Left lung (tissue), 4 donors: ENCODE measurements at regions not wholly inside any gene's neighbourhood (a gene's known extent, or its start where the extent isn't known, plus 50 kb on each side); places are given as distances from the start of the nearest gene placed in this dataset.

Source experiments
- ATAC-seq: fragments of 200-7000 bp; cut with Tn5 transposase; one replicate; pipeline ENCODE4 v1.9.1; 2020; ENCODE audit warnings: moderate library complexity
- DNase-seq, 4 donors: peaks; one replicate each; pipeline ENCODE4 v3.0.0-alpha.2; 2013 to 2020
- H3K27ac ChIP-seq, 2 donors: fragments of 200-600 bp; sonication (generic) in 1 of 2; one replicate each; pipeline versions ENCODE4 v1.5.0 to v1.8.0; 2020 to 2021
- H3K27me3 ChIP-seq, 2 donors: fragments of 200-600 bp; sonication (generic) in 1 of 2; one replicate each; pipeline versions ENCODE4 v1.5.0 to v1.8.0; 2020 to 2021
- H3K36me3 ChIP-seq, 2 donors: fragments of 200-600 bp; sonication (generic) in 1 of 2; one replicate each; pipeline versions ENCODE4 v1.5.0 to v1.8.0; 2020 to 2021
- H3K4me1 ChIP-seq, 2 donors: fragments of 200-600 bp; one replicate each; pipeline ENCODE4 v1.8.0; 2021
- H3K4me3 ChIP-seq, 2 donors: fragments of 200-600 bp; sonication (generic) in 1 of 2; one replicate each; pipeline versions ENCODE4 v1.5.0 to v1.8.0; 2020 to 2021; ENCODE audit warnings: mild to moderate bottlenecking in 1 of 2
- H3K9me3 ChIP-seq, 2 donors: fragments of 200-600 bp; sonication (generic) in 1 of 2; one replicate each; pipeline versions ENCODE4 v1.5.0 to v1.8.0; 2020 to 2021
- intact Hi-C, 2 donors: fragments of 100-400 bp; cut with DNase I; formaldehyde crosslinking; loops; one replicate each; pipeline versions ENCODE4 v1.11.2 to v1.14.2; 2022
- TF ChIP-seq, protein P1 (sequence below), 2 donors: fragments of 200-600 bp; sonication (generic) in 1 of 2; IDR thresholded peaks; one replicate each; pipeline versions ENCODE4 v1.5.0 to v1.8.0; 2021; ENCODE audit warnings: antibody characterized with exemption in 2 of 2
- donor health status: DM: no; HTN: yes; CAD: no.
- donor health status: DM: no; HTN: no; CAD: no.

DNA sequence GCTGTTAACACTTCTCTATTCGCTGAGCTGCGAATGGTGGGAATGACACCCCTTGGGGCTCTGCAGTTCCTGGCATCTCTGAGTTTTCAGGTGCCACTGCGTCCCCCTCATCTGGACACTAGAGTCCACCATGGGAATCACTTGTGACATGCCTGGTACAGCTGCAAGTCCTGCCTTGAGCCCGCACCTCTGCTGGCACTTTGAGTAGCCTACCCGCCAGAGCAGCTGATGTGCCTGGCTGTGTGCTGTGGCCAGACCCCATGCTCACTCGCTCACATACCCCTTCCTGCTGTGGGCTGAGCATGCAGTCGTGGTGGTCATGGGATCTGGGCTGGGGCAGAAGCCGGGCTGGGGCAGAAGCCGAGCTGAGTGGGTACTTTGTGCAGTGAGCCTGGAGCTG lies 117.6 kb downstream of the RND3 start:
- DNase-seq (peak in 1 of 4 donors; percentile 41), ATAC-seq (no peak)
- no peak overlapping the region for H3K27ac ChIP-seq
- intact Hi-C loops = no loop called here
- H3K36me3 ChIP-seq = no peaks in the 10 kb centered on the region
- TF ChIP-seq, protein P1, sequence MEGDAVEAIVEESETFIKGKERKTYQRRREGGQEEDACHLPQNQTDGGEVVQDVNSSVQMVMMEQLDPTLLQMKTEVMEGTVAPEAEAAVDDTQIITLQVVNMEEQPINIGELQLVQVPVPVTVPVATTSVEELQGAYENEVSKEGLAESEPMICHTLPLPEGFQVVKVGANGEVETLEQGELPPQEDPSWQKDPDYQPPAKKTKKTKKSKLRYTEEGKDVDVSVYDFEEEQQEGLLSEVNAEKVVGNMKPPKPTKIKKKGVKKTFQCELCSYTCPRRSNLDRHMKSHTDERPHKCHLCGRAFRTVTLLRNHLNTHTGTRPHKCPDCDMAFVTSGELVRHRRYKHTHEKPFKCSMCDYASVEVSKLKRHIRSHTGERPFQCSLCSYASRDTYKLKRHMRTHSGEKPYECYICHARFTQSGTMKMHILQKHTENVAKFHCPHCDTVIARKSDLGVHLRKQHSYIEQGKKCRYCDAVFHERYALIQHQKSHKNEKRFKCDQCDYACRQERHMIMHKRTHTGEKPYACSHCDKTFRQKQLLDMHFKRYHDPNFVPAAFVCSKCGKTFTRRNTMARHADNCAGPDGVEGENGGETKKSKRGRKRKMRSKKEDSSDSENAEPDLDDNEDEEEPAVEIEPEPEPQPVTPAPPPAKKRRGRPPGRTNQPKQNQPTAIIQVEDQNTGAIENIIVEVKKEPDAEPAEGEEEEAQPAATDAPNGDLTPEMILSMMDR (IDR thresholded peaks at IDR 0.05) = no peak
- H3K9me3 ChIP-seq = peaks cover 0 to 4% of the 10 kb centered on the region in 2 donors
- no peaks in the 10 kb centered on the region for H3K4me1 ChIP-seq
- H3K27me3 ChIP-seq = no peaks in the 10 kb centered on the region
- no peak overlapping the region for H3K4me3 ChIP-seq

DNA sequence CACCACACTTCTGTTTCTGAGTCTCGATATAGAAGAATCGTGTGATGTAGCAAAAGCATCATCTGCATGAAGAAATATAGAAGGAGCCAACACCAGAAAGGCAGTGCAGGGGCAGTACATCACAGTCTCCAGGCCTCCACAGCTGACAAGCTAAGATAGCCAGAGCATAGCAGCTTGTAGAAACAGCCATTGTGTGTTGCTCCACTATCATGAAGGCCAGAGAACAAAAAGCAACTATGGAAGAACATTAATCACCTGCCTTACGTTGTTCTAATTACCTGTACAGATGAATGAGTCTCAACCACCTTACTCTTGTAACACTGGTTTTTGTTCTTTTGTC lies 129.0 kb downstream of the RND3 start:
- ATAC-seq (no peak), DNase-seq (no peak)
- no peaks in the 10 kb centered on the region for H3K36me3 ChIP-seq
- H3K4me1 ChIP-seq = no peaks in the 10 kb centered on the region
- H3K27me3 ChIP-seq = no peaks in the 10 kb centered on the region
- peaks cover 0 to 3% of the 10 kb centered on the region in 2 donors for H3K9me3 ChIP-seq
- intact Hi-C loops = no loop called here
- no peak overlapping the region for H3K4me3 ChIP-seq
- TF ChIP-seq, protein P1 (IDR thresholded peaks at IDR 0.05) = no peak
- no peak overlapping the region for H3K27ac ChIP-seq

DNA sequence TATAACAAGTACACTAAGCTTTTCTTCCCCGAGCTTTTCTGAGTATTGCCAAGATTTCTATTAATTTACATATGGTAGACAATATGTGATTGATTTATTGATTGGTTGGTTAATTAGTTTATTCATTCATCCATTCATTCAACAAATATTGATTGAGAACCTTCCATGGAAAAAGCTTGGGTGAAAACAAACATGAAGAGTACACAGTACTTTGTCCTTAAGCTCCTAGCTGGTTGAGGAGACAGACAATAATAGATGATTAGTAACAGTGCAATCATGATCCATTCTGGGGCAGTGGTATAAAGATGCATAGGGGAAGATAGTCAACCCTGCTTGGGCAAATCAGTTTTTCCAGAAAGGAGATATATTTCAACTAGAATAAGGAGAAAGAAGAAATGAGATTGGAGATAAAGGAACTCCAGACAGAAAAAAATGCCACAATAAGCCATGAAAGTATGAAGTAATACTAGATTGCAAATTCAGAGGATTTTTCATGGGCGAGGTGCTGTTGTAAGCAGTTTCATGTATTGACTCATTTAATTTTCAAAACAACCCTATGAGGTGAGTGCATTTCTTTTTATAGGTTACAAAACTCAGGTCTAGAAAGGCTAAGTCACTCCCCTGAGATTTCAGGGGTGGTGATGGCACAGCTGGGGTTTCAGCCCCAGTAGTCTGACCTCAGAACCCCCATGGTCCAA lies 129.5 kb downstream of the RND3 start:
- Histone ChIP-seq H3K36me3 (no peaks in the 10 kb centered on the region), H3K9me3 (peaks cover 0 to 3% of the 10 kb centered on the region in 2 donors), H3K27me3 (no peaks in the 10 kb centered on the region), H3K4me1 (no peaks in the 10 kb centered on the region), H3K4me3 (no peak overlapping the region), H3K27ac (no peak overlapping the region)
- DNase-seq (no peak), ATAC-seq (no peak)
- intact Hi-C loops = no loop called here
- TF ChIP-seq, protein P1 (IDR thresholded peaks at IDR 0.05) = no peak

DNA sequence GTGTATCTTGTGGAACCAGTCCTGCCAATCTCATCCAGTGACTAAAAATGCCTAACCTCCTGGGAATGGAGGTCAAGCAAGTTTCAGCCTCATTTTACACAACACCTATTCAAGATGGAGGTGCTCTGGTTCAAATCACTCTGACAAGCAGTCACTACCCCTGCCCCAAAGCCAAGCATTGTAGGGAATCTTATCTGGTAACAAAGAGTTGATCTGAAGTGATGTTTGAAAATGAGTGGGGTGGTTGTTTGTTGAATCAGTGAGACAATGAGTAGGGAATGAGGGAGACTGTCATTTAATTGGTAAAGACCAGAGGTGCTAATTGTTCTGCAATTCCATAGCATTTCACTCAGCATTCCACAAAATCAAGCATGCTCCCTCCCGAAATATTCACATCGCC lies 132.0 kb downstream of the RND3 start:
- Histone ChIP-seq H3K36me3 (no peaks in the 10 kb centered on the region), H3K27me3 (no peaks in the 10 kb centered on the region), H3K4me3 (no peak overlapping the region), H3K9me3 (peaks cover 0 to 7% of the 10 kb centered on the region in 2 donors), H3K27ac (no peak overlapping the region), H3K4me1 (no peaks in the 10 kb centered on the region)
- intact Hi-C loops = no loop called here
- DNase-seq (no peak), ATAC-seq (no peak)
- TF ChIP-seq, protein P1 (IDR thresholded peaks at IDR 0.05) = no peak

DNA sequence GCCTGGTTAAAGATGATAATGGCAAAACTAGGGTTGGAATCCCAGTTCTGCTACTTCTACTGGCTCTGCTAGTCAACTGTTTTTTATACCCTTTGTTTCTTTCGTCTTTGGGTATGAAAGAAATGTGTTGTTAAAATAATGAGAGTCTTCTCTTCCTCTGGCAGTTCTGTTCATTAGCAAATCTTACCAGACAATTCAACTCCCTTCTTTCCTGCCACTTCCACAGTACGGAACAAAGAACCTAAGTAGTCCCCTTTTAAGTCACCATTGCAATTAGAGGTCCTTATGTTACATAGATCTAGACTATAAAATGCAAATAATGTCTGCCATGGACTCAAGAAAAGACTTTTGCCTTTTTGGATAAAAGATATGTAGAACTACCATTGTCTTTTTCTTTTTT lies 134.1 kb downstream of the RND3 start:
- Histone ChIP-seq H3K4me1 (no peaks in the 10 kb centered on the region), H3K4me3 (no peak overlapping the region), H3K9me3 (peaks cover 0 to 4% of the 10 kb centered on the region in 2 donors), H3K27ac (no peak overlapping the region), H3K27me3 (no peaks in the 10 kb centered on the region), H3K36me3 (no peaks in the 10 kb centered on the region)
- DNase-seq = no peak
- TF ChIP-seq, protein P1 (IDR thresholded peaks at IDR 0.05) = no peak
- intact Hi-C loops = no loop called here
- no peak for ATAC-seq
